CD4-positive, alpha-beta T cell treated with Interleukin-4 for 1 hour (primary cell): ENCODE measurements at regions not wholly inside any gene's neighbourhood (a gene's known extent, or its start where the extent isn't known, plus 50 kb on each side); places are given as distances from the start of the nearest gene placed in this dataset.
"Not testable (repeated sequence)": the region's sequence is repeated elsewhere in the genome, so short reads cannot be mapped to it uniquely, and the experiment has no call there.

Source experiments
- DNase-seq, 2 donors: peaks; one replicate each; pipeline ENCODE4 v3.0.0-alpha.2; 2020 to 2022

DNA sequence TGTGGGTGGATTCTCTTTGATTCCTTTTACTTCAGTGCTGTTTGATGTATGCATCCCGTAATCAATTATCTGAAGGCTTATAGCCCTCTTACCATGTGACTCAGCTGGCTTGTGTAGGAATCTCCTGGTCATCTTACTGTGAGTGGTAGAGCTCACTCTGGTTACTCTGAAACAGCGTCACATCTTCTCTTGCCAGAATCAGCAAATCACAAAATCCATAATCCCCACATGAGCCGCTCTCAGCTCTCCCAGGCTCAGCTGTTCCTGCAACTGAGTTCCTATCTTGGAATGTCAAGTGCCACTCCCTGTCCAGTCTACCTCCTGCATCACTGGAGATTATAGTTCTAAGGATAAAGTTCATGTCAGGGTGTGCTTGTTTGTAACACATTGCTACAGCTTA is 278.0 kb downstream of the FBXO8 start:
- no peak for DNase-seq

- no peak for DNase-seq
Observed at GRCh38 chr4:173998471-173999144, 284.9 kb downstream of the FBXO8 start.

DNA sequence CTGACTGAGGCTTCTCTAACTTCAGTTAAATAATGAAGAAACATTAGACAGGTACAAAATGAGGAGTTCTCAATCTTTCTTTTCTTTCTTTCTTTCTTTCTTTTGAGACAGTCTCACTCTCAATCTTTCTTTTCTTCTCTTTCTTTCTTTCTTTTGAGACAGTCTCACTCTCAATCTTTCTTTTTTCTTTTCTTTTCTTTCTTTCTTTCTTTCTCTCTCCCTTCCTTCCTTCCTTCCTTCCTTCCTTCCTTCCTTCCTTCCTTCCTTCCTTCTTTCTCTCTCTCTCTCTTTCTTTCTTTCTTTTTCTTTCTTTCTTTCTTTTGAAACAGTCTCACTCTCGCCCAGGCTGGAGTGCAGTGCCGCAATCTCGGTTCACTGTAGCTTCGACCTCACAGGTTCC is 287.7 kb downstream of the FBXO8 start:
- not testable (repeated sequence) for DNase-seq

GRCh38 chr4:173991814-173992213 is 291.7 kb downstream of the FBXO8 start:
- no peak for DNase-seq

DNA sequence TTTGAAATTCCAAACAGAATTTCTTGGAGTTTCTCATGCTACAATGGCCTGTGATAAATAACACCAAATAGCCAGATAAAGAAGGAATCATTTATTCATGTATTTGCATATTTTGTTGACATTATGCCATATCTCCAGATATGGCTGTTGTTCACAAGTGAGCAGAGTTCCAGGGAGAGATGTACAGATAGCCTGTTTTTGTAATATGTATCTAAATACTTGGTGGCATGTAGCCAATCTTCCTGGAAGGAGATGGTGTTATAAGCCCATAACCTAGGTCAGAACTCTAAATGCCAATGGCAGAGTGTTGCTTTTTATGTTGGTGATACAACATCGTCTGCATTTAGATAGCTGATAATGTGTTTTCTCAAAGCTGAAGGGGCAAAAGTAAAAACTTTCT is 292.2 kb downstream of the FBXO8 start:
- no peak for DNase-seq

- DNase-seq = no peak
Observed at GRCh38 chr4:173990869-173991210, 292.6 kb downstream of the FBXO8 start.

DNA sequence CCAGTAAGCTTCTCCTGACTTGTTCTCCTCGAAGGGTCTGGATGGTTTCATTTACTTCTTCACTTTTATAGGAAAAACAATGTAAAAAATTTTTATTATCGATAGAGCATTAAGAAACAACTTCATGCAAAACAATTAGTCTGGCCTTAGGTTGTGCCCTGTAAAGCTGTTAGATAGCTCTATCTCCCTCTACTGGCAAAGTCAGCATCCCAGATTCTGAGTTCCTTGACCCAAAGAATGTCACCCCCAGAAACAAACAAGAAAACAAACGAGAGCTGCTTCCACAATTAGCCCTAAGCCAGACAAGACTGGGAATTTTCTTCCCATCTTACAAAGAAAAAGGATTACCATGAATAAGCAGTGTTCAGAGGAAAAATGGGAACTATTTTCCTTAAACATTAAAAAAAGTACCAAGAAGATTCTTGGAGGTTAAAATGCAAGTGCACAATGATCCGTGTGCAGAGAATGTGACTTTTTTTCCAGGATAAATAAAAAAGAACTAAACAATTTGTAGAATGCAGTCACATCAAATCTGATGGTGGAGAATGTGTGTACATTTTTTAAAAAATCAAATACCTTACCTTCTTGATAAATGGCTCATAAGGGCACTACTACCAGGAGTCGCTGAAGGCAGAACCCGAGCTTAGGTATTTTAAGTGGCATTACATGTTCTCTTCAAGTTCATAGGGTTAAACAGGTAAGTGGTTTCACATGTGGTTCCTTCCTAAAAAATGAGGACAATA is 293.2 kb downstream of the FBXO8 start:
- DNase-seq = no peak

GRCh38 chr4:173963523-173963922 is 319.9 kb downstream of the FBXO8 start:
- DNase-seq = not testable (repeated sequence)

- no peak for DNase-seq
Observed at GRCh38 chr4:173960398-173960797, 323.1 kb downstream of the FBXO8 start.

GRCh38 chr4:173958445-173958844 is 325.0 kb downstream of the FBXO8 start:
- no peak for DNase-seq

- DNase-seq = no peak
Observed at GRCh38 chr4:173943547-173943946, 339.9 kb downstream of the FBXO8 start.

DNA sequence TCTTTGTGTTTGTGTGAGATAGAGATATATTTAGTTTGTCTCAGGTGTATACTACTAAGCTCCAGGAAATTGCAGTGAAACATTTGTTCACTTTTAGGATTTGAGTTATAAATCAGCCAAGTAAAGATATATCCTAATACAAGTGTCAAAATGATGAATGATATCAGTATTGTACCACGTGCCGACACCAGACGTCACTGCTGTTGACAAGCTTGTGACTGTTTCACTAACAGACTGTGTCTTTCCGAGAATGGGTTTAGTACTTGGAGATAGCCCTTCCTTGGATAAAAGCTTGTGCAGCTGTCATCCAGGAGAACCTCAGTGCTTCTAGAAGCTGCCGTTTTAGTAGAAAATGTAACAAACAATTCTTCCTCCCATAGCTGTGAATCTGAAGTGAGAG is 343.3 kb downstream of the FBXO8 start:
- no peak for DNase-seq

DNA sequence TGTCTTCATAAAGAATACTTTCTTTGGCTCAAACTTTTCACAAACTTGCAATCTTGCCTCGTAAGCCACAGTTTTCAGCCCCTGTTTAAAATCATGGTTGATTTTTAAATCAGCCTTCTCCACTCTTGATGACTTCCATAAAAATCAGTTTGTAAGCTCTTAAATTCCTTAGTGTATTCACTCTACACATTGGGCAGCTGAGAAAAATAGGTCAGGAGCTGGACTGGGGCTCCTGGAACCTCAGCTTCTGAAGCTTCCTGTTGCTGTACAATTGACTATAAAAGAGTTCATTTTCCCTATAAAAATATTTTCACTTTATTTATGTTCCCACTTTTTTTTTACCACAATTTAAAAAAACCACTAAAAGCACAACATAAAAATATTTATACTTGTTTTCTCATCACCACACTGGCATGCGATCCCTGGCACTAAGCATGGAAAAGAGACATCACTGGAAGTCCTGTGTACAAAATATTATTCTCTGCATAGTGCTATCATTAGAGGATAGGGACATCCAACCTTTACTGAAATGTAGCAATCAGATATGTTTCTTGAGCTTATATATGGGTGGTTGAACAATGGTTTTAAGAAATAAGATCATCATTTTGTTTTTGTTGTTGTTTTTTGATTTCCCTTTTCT is 345.7 kb downstream of the FBXO8 start:
- no peak for DNase-seq

DNA sequence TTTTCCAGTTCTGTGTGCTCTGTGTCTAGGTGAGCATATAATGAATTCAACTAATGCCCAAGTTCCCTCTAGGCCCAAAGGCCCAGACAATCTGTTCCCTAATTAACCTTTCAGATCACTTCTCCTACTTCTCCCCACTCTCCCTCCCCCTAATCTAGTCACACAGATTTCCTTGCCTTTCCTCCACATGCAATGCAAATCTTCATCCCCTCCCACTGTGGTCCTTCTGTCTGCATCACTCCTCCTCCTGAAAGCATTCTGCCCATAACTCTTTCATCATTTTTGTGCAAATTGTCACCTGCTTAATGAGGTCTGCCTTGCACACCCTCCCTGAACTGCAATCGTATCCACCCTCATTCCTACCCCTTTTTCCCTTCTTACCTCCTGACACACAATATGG is 346.6 kb downstream of the FBXO8 start:
- no peak for DNase-seq

GRCh38 chr4:173935622-173936405 is 347.7 kb downstream of the FBXO8 start:
- DNase-seq = no peak

DNA sequence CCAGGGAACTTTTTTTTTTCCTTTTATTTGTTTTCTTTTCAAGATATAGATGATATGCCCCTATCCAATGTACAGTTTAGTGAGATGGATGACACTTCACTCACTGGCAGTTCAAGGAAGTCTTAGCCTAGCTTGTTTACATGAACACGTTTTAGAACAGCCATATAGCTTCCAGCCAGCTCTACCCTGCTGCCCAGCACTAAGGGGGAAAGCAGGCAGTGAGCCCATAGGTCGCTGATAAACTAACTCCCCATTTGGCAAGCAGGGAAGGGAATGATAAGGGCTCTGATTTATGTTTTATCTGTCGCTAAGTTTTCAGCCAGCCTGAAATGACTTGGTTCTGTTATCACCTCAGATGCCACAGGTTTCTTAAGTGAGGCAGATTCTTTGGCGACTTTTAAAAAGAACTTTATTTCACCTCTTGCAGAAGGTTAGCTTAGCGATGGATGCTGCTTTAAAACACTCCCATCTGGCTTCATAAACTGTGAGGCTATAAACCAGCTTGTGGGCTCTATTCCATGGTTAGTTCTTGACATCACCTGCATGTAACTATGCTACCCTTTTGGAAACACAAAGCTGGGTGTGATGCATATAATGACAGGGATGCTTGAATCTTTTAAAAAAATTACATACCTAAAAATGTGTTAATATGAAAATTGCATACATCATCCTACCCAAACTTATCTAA is 348.4 kb downstream of the FBXO8 start:
- no peak for DNase-seq

- DNase-seq = no peak
Observed at GRCh38 chr4:173934201-173934600, 349.3 kb downstream of the FBXO8 start.

- DNase-seq = no peak
Observed at GRCh38 chr4:173932701-173933100, 350.8 kb downstream of the FBXO8 start.

GRCh38 chr4:173930329-173930967 is 353.0 kb downstream of the FBXO8 start:
- DNase-seq = no peak

DNA sequence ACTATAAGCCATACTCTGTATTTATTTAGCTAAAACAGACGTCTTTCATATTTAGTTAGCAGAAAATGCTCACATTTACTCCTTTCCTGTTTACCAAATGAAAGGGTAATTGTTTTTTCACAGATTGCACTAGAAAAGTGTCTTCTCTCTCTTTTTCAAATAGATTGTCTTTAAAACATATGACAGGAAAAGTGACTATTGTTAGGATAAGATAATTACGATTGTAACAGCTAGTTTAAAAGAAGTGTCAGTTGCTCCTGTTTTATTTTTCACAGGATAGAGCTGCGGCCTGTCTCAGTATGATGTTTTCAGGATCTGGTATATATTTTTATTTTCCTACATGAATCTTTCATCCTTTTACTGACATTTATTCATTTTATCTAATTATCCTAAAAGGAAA is 353.5 kb downstream of the FBXO8 start:
- no peak for DNase-seq

- no peak for DNase-seq
Observed at GRCh38 chr4:173924561-173924960, 358.9 kb downstream of the FBXO8 start.

DNA sequence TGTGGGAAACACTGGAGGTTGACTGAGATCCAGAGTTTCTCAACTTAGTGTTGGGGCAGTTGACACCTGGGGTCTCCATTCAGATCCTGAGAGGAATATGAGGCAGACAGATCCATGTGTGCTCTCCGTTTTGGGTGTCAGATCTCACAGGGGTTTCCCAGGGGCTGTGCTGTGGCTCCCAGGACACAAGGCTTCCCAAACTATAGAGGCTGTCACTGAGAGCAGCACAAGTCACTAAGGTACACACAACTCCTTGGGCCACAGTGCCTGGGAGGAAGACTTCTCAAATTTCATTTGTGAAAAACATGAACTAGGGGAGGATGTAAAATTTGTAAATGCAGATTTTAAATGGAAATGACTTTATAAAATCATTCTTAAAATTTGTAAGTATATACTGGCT is 363.6 kb downstream of the FBXO8 start:
- no peak for DNase-seq
